GM21529 (cell line): ENCODE measurements at regions not wholly inside any gene's neighbourhood (a gene's known extent, or its start where the extent isn't known, plus 50 kb on each side); places are given as distances from the start of the nearest gene placed in this dataset.

Experiments used
- ATAC-seq: cut with Tn5 transposase; IDR thresholded peaks from one replicate; pipeline ENCODE4 v1.9.1; 2021; ENCODE audit not compliant: unreplicated experiment

DNA sequence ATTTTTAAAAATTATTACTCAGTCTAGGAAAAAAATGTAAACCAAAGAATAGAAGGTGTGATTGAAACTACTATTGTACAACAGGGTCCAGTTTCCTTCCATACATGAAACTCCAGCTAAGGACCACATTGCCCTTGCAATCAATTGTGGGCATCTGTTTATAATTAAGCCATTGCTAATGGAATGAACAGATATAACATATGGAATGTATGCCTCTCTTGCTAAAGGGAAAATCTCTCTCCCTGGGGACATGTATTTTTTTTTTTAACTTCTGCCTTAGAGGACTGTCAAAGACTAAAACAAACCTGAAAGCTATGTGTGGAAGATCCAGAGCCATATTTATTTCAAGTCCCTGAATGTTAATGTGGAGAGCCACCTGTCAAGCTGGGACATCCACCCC is 336.8 kb upstream of the MANEA start:
- ATAC-seq, result no peak

DNA sequence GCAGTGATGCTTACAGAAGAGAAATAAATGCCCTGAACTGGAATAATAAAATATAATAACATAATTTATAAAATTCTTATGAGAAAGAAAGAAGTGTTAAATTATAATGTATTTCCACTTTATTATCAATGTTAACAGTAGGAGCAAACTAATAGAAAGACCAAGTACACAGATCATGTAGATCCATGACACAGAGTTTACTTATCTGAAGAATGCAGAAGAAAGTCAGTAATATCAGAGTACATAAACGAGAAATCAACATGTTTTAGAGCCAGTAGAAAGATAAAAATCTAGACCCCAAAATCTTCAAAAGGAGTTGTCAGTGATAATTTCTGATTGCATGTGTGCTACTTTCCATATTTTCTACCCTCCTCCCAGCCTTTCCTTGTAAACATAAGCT is 334.8 kb upstream of the MANEA start:
- no peak for ATAC-seq

DNA sequence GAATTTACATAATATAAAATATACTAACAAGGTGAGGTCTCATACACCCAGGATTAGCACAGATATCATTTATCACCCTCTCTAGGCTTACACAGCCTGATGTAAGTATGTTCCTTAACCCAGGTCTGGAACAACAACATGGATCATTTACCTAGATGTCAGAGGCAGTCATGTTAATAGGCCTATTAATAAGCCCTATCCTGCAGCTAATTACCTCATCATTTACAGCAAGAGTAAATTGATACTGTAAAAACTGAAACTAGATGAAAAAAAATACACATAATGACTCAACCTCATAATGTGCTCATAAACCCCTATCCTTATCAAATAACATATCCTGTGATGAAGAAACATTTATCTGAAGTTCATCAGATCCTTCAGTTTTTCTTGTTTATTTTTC is 334.3 kb upstream of the MANEA start:
- no peak for ATAC-seq

DNA sequence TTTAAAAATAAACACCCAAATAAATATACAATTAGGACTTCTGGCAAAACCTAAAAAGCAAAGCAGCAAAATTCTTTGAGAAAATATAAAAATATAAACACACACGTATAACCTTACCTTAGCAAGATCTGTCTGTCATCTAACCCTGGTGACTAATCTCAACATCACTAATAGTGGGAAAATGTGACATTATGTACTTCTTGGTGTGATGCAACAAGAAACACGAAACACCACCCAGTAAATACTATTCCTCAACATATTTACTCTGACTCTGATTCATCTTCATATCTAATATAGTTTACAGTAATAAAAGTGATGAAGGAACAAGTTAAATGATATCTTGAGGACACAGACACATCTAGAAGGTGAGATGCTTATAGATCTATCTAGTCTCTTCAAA is 332.6 kb upstream of the MANEA start:
- ATAC-seq, result no peak

DNA sequence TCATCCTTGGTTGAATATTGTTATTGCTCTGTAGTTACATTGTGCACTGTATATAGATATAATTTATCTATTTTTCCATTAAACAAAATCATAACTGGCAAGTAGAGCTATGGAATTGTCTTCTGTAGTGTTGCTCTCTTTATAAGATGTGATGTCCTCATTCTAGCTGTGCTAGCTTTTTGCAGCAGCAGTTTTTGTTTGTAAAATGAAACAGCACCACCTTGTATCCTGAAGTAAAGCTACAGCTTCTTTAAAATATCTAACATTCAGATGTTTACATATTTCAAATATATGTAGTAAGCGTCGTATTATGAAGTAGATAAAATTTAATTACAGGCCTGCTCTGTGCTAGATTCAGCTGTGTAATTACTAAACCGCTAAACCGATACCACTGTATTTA is 328.8 kb upstream of the MANEA start:
- no peak for ATAC-seq

DNA sequence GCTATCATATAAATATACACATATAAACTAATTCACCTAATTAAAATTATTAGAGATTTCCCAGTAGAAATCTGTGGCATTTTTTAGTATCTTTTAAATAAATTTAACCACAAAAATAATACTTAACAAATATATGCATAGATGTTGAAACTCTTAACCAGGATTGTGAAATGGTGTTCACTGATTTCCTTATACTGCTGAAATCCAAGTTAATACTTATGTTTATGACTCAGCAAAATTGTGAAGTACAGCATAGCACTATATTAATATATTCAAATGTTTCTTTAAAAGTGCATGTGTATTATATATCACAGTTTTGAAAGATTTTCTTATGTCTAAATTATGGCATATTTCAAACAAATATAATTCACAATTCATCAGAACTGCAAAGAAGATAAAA is 328.2 kb upstream of the MANEA start:
- no peak for ATAC-seq

DNA sequence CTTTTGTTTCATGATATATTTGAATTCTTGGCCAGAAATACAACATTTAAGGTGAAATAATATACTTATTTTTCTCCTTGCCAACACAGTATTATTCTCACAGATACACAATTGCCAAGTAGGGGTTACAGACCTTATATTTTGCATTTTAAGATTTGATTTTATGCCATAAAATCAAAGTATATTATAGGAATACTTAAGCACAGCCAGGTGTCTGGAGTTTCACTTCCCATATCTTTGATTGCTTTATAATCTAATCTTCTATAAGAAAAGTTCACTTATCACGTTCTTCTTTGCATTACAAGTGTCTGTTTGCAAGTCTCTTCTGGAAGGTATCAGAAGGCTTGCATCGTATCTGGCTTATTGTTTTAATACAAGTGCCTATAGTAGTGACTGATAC is 327.7 kb upstream of the MANEA start:
- no peak for ATAC-seq

DNA sequence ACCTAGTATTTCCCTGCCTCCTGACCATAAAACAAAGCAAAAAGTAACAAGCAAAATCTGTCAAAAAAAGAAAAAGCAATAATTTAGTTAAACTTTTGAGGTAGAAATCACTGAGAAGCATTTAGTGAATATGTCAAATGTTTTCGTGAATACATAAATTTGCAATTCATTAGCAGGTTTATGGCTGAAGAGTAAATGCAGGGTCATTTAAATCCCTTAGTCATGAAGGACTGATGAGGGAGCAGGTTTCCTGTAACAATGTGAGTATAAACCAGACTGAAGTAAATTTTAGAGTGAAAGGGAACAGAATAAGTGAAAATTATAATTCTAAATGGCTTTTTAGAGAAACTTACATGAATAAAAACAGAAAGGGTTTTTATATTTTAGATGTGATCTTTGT is 313.5 kb upstream of the MANEA start:
- no peak for ATAC-seq

DNA sequence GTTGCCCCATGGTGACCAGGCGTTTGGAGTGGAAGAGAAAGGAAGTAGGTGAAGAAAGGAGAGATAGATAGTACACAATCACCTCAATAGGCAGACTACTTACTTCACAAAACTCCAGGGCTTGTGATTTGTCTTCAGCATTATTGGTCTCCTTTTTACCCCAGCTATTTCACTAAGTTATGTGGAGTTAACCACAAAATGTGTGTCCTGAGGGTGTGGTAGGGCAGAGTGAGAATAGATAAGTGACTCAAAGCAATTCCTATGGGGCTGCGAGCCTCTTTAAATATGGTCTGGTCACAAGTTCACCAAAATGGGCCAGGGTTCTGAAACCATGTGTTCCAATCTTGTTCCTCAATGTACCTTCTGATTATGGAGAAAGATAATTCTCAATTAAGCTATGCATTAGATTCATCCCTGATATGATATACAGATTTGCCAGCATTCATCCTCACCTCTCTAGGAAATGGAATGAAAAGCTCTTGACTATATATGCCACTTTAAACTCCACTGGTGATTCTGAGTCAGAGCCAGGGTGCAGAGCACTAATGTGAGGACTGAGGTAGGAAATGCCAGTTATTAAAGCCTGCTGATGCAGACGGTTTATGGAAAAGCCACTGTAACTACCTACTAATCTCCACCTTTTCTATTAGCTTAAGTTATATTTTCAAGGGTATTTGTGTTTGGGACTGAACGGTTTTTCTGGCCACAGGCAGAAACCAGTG is 310.6 kb upstream of the MANEA start:
- no peak for ATAC-seq

DNA sequence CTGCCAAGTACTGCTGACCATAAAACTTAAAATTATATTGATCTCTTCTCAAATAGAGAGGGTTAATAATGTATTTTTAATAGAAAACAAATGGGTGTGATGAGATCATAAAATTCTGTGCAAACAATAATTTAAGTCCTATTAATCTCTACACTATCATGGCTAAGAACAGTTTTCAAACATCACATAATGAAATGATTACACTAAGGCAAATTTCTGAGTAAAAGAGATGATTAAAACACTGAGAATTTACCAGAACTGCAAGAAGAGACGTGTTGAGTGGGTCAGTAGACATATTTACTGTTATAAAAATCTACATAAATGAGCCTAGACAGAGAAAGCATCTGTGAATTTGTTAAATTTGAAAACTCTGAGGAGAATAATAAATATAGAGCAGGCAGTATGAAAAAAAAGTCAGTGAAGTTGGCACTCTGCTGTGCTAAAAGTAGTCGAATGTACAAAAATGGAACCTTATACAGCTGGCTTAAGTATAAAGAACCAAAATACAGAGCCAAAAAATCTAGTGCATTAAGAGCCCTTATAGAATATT is 302.6 kb upstream of the MANEA start:
- no peak for ATAC-seq

DNA sequence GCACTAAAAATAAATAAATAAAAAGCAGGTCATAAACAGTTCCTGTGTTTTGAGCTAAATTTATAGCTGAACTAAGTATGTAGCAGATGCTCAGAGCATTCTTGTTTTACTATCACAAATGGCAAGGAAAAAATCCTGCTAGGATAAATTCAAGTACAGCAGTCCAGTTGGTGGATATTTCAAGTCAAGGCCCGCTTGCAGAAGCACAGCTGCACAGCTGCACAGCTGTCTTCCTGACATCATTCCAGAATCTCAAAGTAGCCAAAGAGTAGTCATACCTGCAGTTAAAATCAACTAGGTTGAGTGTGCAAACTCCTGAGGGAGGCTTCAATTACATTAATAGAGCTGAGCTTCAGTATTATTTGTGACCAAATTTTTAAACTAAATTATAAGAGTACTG is 297.7 kb upstream of the MANEA start:
- no peak for ATAC-seq

DNA sequence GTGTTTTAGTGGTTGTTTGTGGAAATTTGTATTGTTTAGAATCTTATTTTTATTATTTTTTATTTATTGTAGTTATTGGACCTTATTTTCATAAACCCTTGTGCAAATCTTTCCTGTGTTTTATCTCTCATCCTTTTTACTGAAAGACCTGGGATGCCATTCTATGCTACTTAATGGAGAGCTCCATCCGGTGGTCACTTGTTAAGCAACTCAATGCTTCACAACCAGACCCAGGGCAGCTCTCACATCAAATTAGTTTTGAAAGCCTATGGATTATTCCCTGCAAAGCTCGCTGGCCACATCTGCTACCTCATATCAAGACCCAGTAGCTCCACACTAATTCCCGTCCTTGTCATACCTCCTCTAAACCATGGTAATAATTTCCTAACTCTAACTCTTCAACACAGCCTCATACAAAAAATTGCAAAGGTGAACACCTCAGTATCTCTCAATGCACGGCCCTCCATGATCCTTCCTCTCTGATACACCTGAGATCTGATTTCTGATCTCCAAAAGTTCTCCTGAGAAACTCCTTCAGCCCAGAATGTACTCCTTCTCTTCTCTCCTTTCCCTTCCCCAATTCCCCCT is 296.6 kb upstream of the MANEA start:
- ATAC-seq, result no peak

DNA sequence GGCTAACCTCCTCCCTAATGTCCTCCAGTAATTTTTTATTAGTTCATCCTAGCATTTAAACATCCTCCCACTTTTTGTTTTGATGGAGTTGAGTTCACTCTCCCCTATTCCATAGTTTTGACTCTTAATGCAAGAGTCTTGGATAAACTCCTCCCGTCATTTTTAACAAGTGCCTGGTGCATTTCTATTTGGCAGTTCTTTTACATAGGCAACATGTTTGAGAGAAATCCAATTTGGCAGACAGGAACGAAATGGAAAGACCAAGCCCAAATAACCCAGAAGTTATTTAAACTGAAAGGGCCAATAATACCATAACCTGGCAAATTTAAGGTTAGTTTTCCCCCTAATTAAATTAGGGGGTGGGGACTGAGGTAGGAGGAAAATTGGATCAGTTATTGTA is 291.5 kb upstream of the MANEA start:
- no peak for ATAC-seq

DNA sequence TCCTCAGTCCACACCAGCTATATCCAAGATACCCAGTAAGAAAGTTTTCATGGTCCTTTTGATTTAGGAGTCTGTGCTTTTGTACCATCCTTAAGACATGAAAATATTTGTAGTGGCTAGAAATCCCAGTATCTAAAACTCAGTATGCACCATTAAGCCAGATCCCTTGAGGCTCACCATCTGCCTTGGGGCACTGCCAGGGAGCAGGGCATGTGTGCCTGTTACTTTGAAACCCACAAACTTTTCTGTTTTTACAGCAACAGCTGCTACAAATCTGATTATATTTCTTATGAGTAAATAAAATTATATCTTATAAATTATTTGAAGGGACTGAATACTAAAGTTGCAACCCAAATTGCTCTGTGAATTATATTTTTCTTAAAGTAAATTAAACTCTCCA is 290.5 kb upstream of the MANEA start:
- ATAC-seq, result no peak

DNA sequence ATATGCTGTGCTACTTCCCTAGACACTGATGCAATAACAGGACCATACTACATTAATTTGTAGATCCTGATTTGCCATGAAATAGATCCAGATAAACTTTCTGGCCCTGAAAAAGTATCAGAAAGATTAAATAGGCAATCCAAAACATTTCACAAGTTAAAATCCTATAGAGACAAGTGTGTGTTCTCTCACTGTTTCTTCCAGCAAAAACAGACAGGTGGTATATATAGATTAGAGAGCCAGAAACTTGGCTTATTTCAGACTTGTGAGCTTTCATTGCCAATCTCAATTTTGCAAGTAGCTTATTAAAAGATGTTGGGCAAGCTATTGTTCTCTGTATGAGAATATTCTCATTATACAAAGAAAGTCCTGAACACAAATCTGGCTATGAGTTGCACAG is 289.1 kb upstream of the MANEA start:
- ATAC-seq, result no peak

DNA sequence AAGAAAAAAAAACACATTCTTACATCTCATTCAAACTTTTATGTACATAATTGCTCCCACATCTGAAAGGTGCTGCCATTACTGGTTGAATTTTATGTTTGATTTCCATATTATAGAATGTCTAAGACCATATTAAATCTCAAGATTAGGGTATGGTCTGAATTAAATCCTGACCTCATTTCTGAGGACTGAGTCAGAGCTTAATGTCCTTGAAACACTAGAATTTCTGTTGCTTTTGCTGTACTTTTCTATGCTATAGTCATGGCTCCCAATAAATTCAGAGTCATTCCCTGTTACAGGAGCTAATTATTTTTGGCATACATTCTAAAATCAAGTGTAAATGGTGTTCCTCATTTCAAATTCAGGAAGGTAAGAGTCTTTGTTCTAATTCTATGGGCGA is 285.3 kb upstream of the MANEA start:
- ATAC-seq, result no peak

DNA sequence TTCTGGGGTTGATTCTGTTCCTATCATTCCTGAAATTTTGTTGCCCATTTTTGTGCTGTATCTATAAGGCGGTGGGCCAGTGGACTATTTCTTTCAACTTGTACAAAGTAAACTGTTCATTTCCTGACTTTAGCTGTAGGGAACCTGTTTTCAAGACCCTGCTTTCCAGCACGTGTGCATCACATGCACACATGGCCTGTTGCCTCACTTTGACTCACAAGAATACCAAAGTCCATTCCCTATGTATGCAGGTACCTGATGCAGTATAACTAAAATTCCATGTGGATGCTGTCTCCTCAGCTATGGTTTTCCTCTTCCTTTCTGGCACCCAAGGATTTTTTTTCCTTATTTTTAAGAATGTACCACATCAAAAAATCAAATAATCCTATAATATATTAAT is 284.1 kb upstream of the MANEA start:
- no peak for ATAC-seq

DNA sequence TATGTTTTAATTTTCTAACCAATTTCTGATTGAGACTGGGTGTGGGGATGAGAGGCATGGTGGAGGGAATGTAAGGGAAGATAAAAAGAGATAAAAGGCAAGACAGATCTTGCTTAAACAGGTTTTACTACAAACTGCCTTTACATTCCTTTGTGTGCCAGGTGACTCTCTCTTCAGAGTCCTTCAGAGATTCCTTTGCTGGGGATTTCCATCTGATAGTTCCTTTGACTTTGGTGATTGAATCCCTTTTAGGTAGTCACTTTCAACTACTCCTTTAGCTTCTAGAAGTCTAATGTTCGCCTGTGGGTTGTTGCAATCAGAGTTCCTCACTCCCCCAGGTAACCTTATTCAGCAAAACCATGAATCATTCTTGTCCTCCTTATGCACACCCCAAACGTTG is 283.3 kb upstream of the MANEA start:
- ATAC-seq, result no peak

DNA sequence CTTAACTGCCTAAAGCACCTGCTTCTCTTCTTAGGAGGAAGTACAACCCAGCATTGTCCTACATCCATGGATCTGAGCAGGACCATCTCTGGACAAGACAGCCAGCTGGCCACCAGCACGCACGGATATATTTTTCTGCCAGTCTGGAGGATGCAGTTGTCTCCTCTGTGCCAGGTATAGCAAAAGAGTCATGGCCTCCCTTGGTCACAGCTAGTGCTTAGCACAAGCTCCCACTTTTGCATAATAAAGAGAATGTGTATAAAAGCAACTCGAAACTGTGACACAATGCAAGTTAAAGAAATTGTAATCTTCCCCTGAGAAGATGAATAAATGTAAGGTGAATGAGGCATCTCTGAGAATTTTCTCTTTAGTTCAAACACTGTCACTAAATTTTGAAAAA is 267.8 kb upstream of the MANEA start:
- ATAC-seq, result no peak

DNA sequence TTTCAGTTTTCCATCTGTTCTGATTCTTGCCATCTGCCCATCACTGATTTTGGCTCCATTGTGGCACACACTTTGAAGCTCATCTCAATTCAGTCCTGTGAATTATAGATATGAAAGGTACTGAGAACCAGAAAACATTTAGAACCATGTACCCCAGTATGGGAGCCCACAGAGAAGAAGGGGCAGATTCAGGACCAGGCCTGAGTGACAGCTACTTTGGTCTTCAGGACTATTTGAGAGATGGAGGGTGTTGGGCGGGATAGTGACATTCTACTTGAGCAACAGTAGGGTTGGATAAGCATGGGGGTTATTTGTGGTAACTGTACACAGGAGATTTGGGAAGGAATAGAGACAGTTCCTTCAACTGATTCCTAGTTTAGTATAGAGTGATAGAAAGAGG is 259.2 kb upstream of the MANEA start:
- no peak for ATAC-seq

DNA sequence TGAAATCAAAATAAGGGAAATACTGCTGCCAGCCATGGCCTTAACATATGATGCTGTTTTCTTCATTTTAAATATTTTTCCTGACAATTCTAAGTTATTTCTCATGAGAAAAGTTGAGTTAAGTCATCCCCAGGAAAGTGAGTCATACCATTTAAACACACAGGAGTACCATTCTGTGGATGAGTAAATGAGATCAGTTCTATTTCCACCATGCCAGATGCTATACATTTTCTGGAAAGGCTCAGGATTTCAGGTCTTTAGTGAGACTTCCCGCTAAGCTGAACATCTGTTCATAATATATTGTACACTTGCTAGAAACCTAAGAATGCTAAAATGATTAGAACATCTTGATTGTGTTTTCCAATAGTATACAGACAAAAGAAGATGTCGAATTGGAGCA is 256.2 kb upstream of the MANEA start:
- ATAC-seq, result no peak

DNA sequence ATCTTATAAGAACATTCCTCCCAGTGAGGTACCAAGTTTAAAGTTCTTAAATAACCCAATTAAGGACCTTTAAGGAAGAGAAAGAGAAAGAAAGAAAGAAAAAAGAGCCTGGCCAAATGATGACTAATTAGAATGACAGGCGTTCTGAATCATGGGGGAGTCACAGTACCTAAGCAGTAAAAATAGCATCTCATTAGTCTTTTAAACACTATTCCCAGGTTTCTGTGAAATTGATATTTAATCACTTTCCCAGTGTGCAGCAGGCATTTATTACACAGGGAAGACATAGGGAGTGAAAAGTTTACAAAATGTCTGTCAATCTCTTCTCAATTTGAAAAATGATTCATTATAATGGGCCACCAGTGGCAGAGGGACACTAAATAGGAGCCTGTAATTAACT is 251.4 kb upstream of the MANEA start:
- no peak for ATAC-seq

DNA sequence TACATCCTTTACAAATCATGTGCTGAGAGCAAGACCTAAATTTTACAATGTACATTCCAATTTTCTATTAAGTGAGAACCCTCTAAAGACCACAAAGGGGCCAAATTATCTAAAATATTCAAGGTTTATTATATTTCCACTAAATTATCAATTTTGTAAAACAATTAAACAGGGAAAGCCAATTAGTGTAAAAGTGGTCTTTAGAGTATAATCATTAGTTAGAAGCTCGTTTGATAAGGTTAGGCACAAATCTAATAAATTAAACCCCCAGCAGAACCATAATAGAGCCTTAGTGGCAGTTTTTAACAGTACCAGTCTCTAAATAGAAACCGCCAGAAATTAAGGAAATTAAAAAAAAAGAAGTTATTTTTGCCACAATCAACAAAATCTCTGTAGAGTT is 249.1 kb upstream of the MANEA start:
- ATAC-seq, result no peak
